H1 (cell line): ENCODE measurements at regions not wholly inside any gene's neighbourhood (a gene's known extent, or its start where the extent isn't known, plus 50 kb on each side); places are given as distances from the start of the nearest gene placed in this dataset.

ENCODE experiments used
- CTCF ChIA-PET: fragments of 300-600 bp; sonication (Branson Sonifier 250); formaldehyde crosslinking; loops from one replicate; lab custom pipeline; 2021; ENCODE audit not compliant: partially characterized antibody; lab: Charles Lee
- POLR2A ChIA-PET: fragments of 300-600 bp; sonication (Branson Sonifier 250); formaldehyde crosslinking; loops from one replicate; lab custom pipeline; 2021; ENCODE audit warnings: inconsistent platforms; ENCODE audit not compliant: partially characterized antibody; lab: Charles Lee
- DNase-seq, 2 experiments: peaks; one replicate each; pipeline versions ENCODE4 v3.0.0 to v3.0.0-alpha.2; 2010 to 2022; ENCODE audit warnings: low spot score in 2 of 2, low read depth in 1 of 2, mixed read lengths in 1 of 2
- FAIRE-seq: peaks from 2 replicates; lab custom pipeline; 2011; peaks lifted over from hg19 to GRCh38; lab: Jason Lieb, UNC
- H2AFZ ChIP-seq: 2 replicates; pipeline ENCODE4 v1.8.1; 2012; ENCODE audit warnings: low read length, inconsistent platforms
- H2AK5ac ChIP-seq: 2 replicates; pipeline ENCODE4 v1.6.1; 2013; ENCODE audit warnings: low read depth, low read length
- H2BK120ac ChIP-seq: replicated peaks from 2 replicates; pipeline ENCODE3; 2013; ENCODE audit warnings: low read depth, low read length, inconsistent platforms
- H2BK12ac ChIP-seq: 2 replicates; pipeline ENCODE4 v1.6.1; 2013; ENCODE audit warnings: low read depth, low read length
- H2BK15ac ChIP-seq: 2 replicates; pipeline ENCODE4 v1.6.1; 2013; ENCODE audit warnings: low read length
- H2BK20ac ChIP-seq: 2 replicates; pipeline ENCODE4 v1.6.1; 2013; ENCODE audit warnings: low read length
- H2BK5ac ChIP-seq: 2 replicates; pipeline ENCODE4 v1.6.1; 2013; ENCODE audit warnings: low read depth, low read length
- H3K14ac ChIP-seq: 2 replicates; pipeline ENCODE4 v1.6.1; 2013; ENCODE audit warnings: inconsistent platforms; ENCODE audit not compliant: insufficient read length
- H3K18ac ChIP-seq: 2 replicates; pipeline ENCODE4 v1.6.1; 2013; ENCODE audit warnings: low read length; ENCODE audit errors: extremely low read depth
- H3K23ac ChIP-seq: 2 replicates; pipeline ENCODE4 v1.6.1; 2013; ENCODE audit warnings: inconsistent platforms; ENCODE audit not compliant: insufficient read length
- H3K23me2 ChIP-seq: 2 replicates; pipeline ENCODE4 v1.6.1; 2013; ENCODE audit warnings: low read depth, low read length
- H3K27ac ChIP-seq: 2 replicates; pipeline ENCODE4 v1.6.1; 2011; ENCODE audit warnings: low read depth, low read length, inconsistent platforms
- H3K27me3 ChIP-seq, 4 experiments: replicated peaks in 1 of 4; 1 replicate in 1 of 4; 2 replicates in 3 of 4; pipeline versions ENCODE4 v1.6.1 to v1.8.1; 2011 to 2013; ENCODE audit warnings: low read length in 3 of 4, mild to moderate bottlenecking in 3 of 4, inconsistent platforms in 2 of 4, mixed read lengths in 2 of 4, moderate library complexity in 1 of 4; ENCODE audit not compliant: control insufficient read depth in 3 of 4, insufficient read depth in 3 of 4; ENCODE audit errors: extremely low read depth in 1 of 4
- H3K36me3 ChIP-seq, 4 experiments: 2 replicates each; pipeline versions ENCODE4 v1.6.1 to v1.8.1; 2011 to 2013; ENCODE audit warnings: mild to moderate bottlenecking in 4 of 4, low read length in 3 of 4, moderate library complexity in 2 of 4, control low read depth in 1 of 4, inconsistent platforms in 1 of 4; ENCODE audit not compliant: insufficient read depth in 4 of 4, control insufficient read depth in 2 of 4
- H3K4ac ChIP-seq: replicated peaks from 2 replicates; pipeline ENCODE3; 2013; ENCODE audit warnings: low read length, low read depth, mixed read lengths, inconsistent platforms; ENCODE audit not compliant: insufficient read length
- H3K4me1 ChIP-seq, 4 experiments: replicated peaks in 1 of 4; 1 replicate in 1 of 4; 2 replicates in 3 of 4; pipeline versions ENCODE4 v1.6.1 to v1.8.1; 2011 to 2013; ENCODE audit warnings: low read length in 3 of 4, inconsistent platforms in 2 of 4, mixed read lengths in 1 of 4; ENCODE audit not compliant: insufficient read depth in 4 of 4, control insufficient read depth in 3 of 4
- H3K4me2 ChIP-seq, 2 experiments: 2 replicates each; pipeline versions ENCODE4 v1.6.1 to v1.8.1; 2011 to 2013; ENCODE audit warnings: low read depth in 2 of 2, low read length in 2 of 2, control low read depth in 1 of 2, inconsistent platforms in 1 of 2, mild to moderate bottlenecking in 1 of 2; ENCODE audit not compliant: insufficient read depth in 1 of 2
- H3K4me3 ChIP-seq, 4 experiments: fragments of 200-600, 300-600 bp in 1 of 4; sonication (generic), shearing (Covaris generic), sonication (Bioruptor Twin) in 1 of 4; 2 replicates each; pipeline versions ENCODE4 v1.5.1 to v1.8.1; 2011 to 2016; ENCODE audit warnings: low read length in 4 of 4, low read depth in 3 of 4, control low read depth in 2 of 4, inconsistent platforms in 2 of 4, mild to moderate bottlenecking in 2 of 4, mixed read lengths in 1 of 4, moderate library complexity in 1 of 4; ENCODE audit not compliant: insufficient read depth in 2 of 4; ENCODE audit errors: extremely low read depth in 1 of 4
- H3K56ac ChIP-seq: replicated peaks from 2 replicates; pipeline ENCODE3; 2013; ENCODE audit warnings: low read depth, mild to moderate bottlenecking, mixed read lengths, low read length, inconsistent platforms; ENCODE audit not compliant: insufficient read length
- H3K79me1 ChIP-seq: 2 replicates; pipeline ENCODE4 v1.6.1; 2013; ENCODE audit warnings: low read depth, low read length, control low read depth
- H3K79me2 ChIP-seq, 2 experiments: 2 replicates each; pipeline versions ENCODE4 v1.6.1 to v1.8.1; 2012 to 2013; ENCODE audit warnings: low read length in 2 of 2, mild to moderate bottlenecking in 2 of 2, inconsistent platforms in 1 of 2; ENCODE audit not compliant: insufficient read depth in 2 of 2, control insufficient read depth in 1 of 2
- H3K9ac ChIP-seq, 4 experiments: replicated peaks in 1 of 4; 1 replicate in 1 of 4; 2 replicates in 3 of 4; pipeline versions ENCODE4 v1.6.1 to v1.8.1; 2011 to 2013; ENCODE audit warnings: low read depth in 3 of 4, low read length in 3 of 4, control low read depth in 2 of 4, mild to moderate bottlenecking in 2 of 4, moderate library complexity in 2 of 4, inconsistent platforms in 1 of 4; ENCODE audit errors: extremely low read depth in 1 of 4
- H3K9me3 ChIP-seq, 2 experiments: 2 replicates each; pipeline versions ENCODE4 v1.6.1 to v1.8.1; 2012 to 2013; ENCODE audit warnings: mild to moderate bottlenecking in 2 of 2, moderate library complexity in 2 of 2, control low read depth in 1 of 2, inconsistent platforms in 1 of 2, low read depth in 1 of 2, low read length in 1 of 2, mixed read lengths in 1 of 2; ENCODE audit not compliant: insufficient read depth in 2 of 2
- H4K20me1 ChIP-seq, 2 experiments: replicated peaks in 1 of 2; 2 replicates each; pipeline versions ENCODE3 to v1.8.1; 2011 to 2013; ENCODE audit warnings: inconsistent platforms in 2 of 2, low read length in 2 of 2, mild to moderate bottlenecking in 1 of 2; ENCODE audit not compliant: insufficient read depth in 2 of 2, control insufficient read depth in 1 of 2
- H4K5ac ChIP-seq: 2 replicates; pipeline ENCODE4 v1.6.1; 2013; ENCODE audit warnings: low read length, low read depth, mixed read lengths, inconsistent platforms; ENCODE audit not compliant: insufficient read length
- H4K8ac ChIP-seq: 2 replicates; pipeline ENCODE4 v1.8.0; 2013; ENCODE audit warnings: mild to moderate bottlenecking, moderate library complexity, low read length, inconsistent platforms; ENCODE audit not compliant: insufficient read depth; ENCODE audit errors: extremely low read depth
- H4K91ac ChIP-seq: replicated peaks from 2 replicates; pipeline ENCODE3; 2013; ENCODE audit warnings: low read length, mixed read lengths, inconsistent platforms; ENCODE audit not compliant: insufficient read length
- WGBS, 2 experiments: shearing (Covaris generic) in 1 of 2; methylation state at CpG; one replicate each; pipeline versions ENCODE4 v1.1.6 to v1.1.7; 2013 to 2015; ENCODE audit warnings: low lambda C conversion rate in 2 of 2, mixed read lengths in 2 of 2, inconsistent platforms in 1 of 2, low coverage in 1 of 2, missing lambda C conversion rate in 1 of 2; ENCODE audit not compliant: insufficient replicate concordance in 2 of 2, insufficient coverage in 1 of 2, insufficient read length in 1 of 2; ENCODE audit errors: extremely low coverage in 1 of 2, missing lambda C conversion rate in 1 of 2; 5-methylcytosine and 5-hydroxymethylcytosine counted together

DNA sequence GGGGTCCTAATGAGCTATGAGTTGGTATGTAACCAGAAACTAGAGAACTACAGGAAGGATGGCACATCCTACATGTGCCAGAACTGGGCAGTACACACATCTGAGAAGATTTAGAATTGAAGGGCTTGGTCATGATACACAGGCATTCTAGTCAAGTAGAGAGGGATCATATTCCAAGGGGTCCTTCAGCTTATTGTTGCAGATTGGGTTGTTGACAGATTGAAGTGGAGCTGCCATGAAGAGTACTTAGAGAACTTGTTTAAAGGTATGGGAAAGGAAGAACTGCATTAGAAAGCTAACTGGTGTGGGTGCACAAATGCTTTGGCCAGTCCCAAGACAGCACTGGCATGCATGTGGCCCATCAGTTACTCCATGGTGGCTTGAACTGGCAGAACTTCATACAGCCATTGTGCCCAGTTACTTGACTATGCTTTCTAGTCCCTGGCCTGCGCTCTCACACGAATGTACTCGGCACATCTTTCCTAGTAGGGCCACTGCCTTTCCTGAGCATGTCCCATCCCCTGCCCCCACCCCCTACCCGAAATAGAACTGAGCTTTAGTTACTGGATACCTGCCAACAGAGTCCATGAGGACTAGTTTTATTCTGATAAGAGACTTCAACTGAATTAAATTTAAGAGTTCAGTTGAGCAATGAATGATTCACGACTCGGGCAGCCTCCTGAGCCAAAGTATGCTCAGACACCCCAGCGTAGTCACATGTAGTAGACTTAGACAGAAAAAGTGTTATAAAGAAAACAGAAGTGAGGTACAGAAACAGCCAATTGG lies 64.0 kb downstream of the CCNG2 start:
- Histone ChIP-seq H3K79me2 (no peaks in the 10 kb centered on the region), H3K4ac (no peak overlapping the region), H3K27me3 (no peaks in the 10 kb centered on the region; a peak in 1 of 7 replicates), H2BK15ac (no peak overlapping the region), H3K27ac (no peak overlapping the region), H3K9ac (no peak overlapping the region), H2AK5ac (no peak overlapping the region), H3K4me3 (no peak overlapping the region), H4K8ac (no peak overlapping the region), H3K23ac (no peak overlapping the region), H3K56ac (no peak overlapping the region), H4K20me1 (peaks cover 0 to 1% of the 10 kb centered on the region in 2 experiments), H3K14ac (no peak overlapping the region), H4K5ac (no peak overlapping the region), H3K9me3 (0 out of 4 replicates have a peak, but pooled peaks cover 0 to 2% of the 10 kb centered on the region in 2 experiments), H2BK20ac (no peak overlapping the region), H4K91ac (no peak overlapping the region), H3K4me2 (no peak overlapping the region), H2BK120ac (no peak overlapping the region), H2AFZ (no peak overlapping the region), H3K36me3 (no peaks in the 10 kb centered on the region), H3K79me1 (no peaks in the 10 kb centered on the region), H2BK5ac (no peak overlapping the region), H3K18ac (no peak overlapping the region), H2BK12ac (no peak overlapping the region), H3K23me2 (no peaks in the 10 kb centered on the region), H3K4me1 (no peaks in the 10 kb centered on the region)
- 88% methylated on average over 7 of the region's 7 CpGs; no CpG with 5 or more reads in 1 of the 2 experiments for WGBS, 2 experiments
- DNase-seq (no peak), FAIRE-seq (no peak)
- CTCF ChIA-PET = interaction anchor here (1.4 to 1.7 kb wide), 3 partner anchors 9 to 125 kb away, joined by 3 to 5 read pairs (median 5); no protein-coding TSS in a partner anchor
- POLR2A ChIA-PET = no interaction called here
